Mesenchymal stem cell (in vitro differentiated cells and primary cell): ENCODE measurements at regions not wholly inside any gene's neighbourhood (a gene's known extent, or its start where the extent isn't known, plus 50 kb on each side); places are given as distances from the start of the nearest gene placed in this dataset.

Experiments used
- DNase-seq: peaks from one replicate; pipeline ENCODE4 v3.0.0-alpha.2; 2013
- H2AFZ ChIP-seq: one replicate; pipeline ENCODE4 v1.6.1; 2013; ENCODE audit warnings: low read depth, mild to moderate bottlenecking, control low read depth, inconsistent platforms, low read length, moderate library complexity
- H2AK5ac ChIP-seq: 2 replicates; pipeline ENCODE4 v1.6.1; 2013; ENCODE audit warnings: low read length, moderate library complexity, mild to moderate bottlenecking, inconsistent platforms; ENCODE audit not compliant: severe bottlenecking
- H2BK120ac ChIP-seq: one replicate; pipeline ENCODE4 v1.6.1; 2013; ENCODE audit warnings: low read depth, mild to moderate bottlenecking, inconsistent platforms, low read length, moderate library complexity
- H2BK12ac ChIP-seq, 2 experiments: one replicate each; pipeline ENCODE4 v1.6.1; 2013; ENCODE audit warnings: inconsistent platforms in 2 of 2, low read length in 2 of 2, mild to moderate bottlenecking in 2 of 2, moderate library complexity in 2 of 2, control low read depth in 1 of 2
- H2BK15ac ChIP-seq: one replicate; pipeline ENCODE4 v1.6.1; 2013; ENCODE audit warnings: mild to moderate bottlenecking, low read depth, inconsistent platforms; ENCODE audit not compliant: poor library complexity, severe bottlenecking
- H2BK5ac ChIP-seq: 2 replicates; pipeline ENCODE4 v1.6.1; 2013; ENCODE audit warnings: low read depth, mild to moderate bottlenecking, low read length, control low read depth, inconsistent platforms; ENCODE audit not compliant: poor library complexity, severe bottlenecking
- H3K14ac ChIP-seq, 2 experiments: one replicate each; pipeline ENCODE4 v1.6.1; 2013; ENCODE audit warnings: inconsistent platforms in 2 of 2, low read length in 2 of 2, control low read depth in 1 of 2, mild to moderate bottlenecking in 1 of 2, moderate library complexity in 1 of 2
- H3K18ac ChIP-seq, 2 experiments: one replicate each; pipeline ENCODE4 v1.6.1; 2013; ENCODE audit warnings: inconsistent platforms in 2 of 2, low read length in 2 of 2, control low read depth in 1 of 2, low read depth in 1 of 2, mild to moderate bottlenecking in 1 of 2
- H3K23ac ChIP-seq, 2 experiments: one replicate each; pipeline ENCODE4 v1.6.1; 2013; ENCODE audit warnings: inconsistent platforms in 2 of 2, low read length in 2 of 2, mild to moderate bottlenecking in 2 of 2, moderate library complexity in 2 of 2, control low read depth in 1 of 2
- H3K27ac ChIP-seq: 2 replicates; pipeline ENCODE4 v1.5.1; 2013; ENCODE audit warnings: mild to moderate bottlenecking, moderate library complexity, low read length, control low read depth, inconsistent platforms; ENCODE audit not compliant: poor library complexity, severe bottlenecking
- H3K27me3 ChIP-seq, 2 experiments: 2 replicates each; pipeline versions ENCODE4 v1.6.1 to v1.7.0; 2013; ENCODE audit warnings: low read length in 2 of 2, mild to moderate bottlenecking in 2 of 2, moderate library complexity in 2 of 2, control low read depth in 1 of 2, inconsistent platforms in 1 of 2; ENCODE audit not compliant: control insufficient read depth in 1 of 2, insufficient read depth in 1 of 2
- H3K36me3 ChIP-seq, 2 experiments: 2 replicates each; pipeline versions ENCODE4 v1.6.1 to v1.7.0; 2013; ENCODE audit warnings: low read length in 2 of 2, control low read depth in 1 of 2, inconsistent platforms in 1 of 2, low read depth in 1 of 2, mild to moderate bottlenecking in 1 of 2; ENCODE audit not compliant: insufficient read depth in 2 of 2, control insufficient read depth in 1 of 2
- H3K4ac ChIP-seq, 2 experiments: one replicate each; pipeline ENCODE4 v1.6.1; 2013; ENCODE audit warnings: inconsistent platforms in 2 of 2, low read length in 2 of 2, mild to moderate bottlenecking in 2 of 2, moderate library complexity in 2 of 2, control low read depth in 1 of 2, low read depth in 1 of 2
- H3K4me1 ChIP-seq: 2 replicates; pipeline ENCODE4 v1.6.1; 2013; ENCODE audit warnings: low read depth, low read length, control low read depth; ENCODE audit not compliant: control insufficient read depth, insufficient read depth
- H3K4me2 ChIP-seq: 2 replicates; pipeline ENCODE4 v1.6.1; 2013; ENCODE audit warnings: low read length, mild to moderate bottlenecking, inconsistent platforms; ENCODE audit not compliant: poor library complexity, severe bottlenecking
- H3K4me3 ChIP-seq, 2 experiments: 2 replicates each; pipeline versions ENCODE4 v1.5.1 to v1.7.0; 2013; ENCODE audit warnings: low read length in 2 of 2, mild to moderate bottlenecking in 2 of 2, control low read depth in 1 of 2, low read depth in 1 of 2; ENCODE audit not compliant: insufficient read depth in 1 of 2
- H3K79me1 ChIP-seq: replicated peaks from 2 replicates; pipeline ENCODE4 v1.6.1; 2013; ENCODE audit warnings: mild to moderate bottlenecking, control low read depth, low read length, inconsistent platforms; ENCODE audit not compliant: poor library complexity, severe bottlenecking
- H3K9ac ChIP-seq: 2 replicates; pipeline ENCODE4 v1.7.0; 2013; ENCODE audit warnings: mild to moderate bottlenecking, low read length, moderate library complexity
- H3K9me3 ChIP-seq: 2 replicates; pipeline ENCODE4 v1.7.0; 2013; ENCODE audit warnings: mild to moderate bottlenecking, low read length; ENCODE audit not compliant: control insufficient read depth
- H4K8ac ChIP-seq: one replicate; pipeline ENCODE4 v1.6.1; 2013; ENCODE audit warnings: inconsistent platforms, mild to moderate bottlenecking, low read length, moderate library complexity
- H4K91ac ChIP-seq: one replicate; pipeline ENCODE4 v1.6.1; 2013; ENCODE audit warnings: mild to moderate bottlenecking, low read length, inconsistent platforms
- WGBS: methylation state at CpG from one replicate; pipeline ENCODE4 v1.1.7; 2013; ENCODE audit warnings: mixed read lengths; 5-methylcytosine and 5-hydroxymethylcytosine counted together

DNA sequence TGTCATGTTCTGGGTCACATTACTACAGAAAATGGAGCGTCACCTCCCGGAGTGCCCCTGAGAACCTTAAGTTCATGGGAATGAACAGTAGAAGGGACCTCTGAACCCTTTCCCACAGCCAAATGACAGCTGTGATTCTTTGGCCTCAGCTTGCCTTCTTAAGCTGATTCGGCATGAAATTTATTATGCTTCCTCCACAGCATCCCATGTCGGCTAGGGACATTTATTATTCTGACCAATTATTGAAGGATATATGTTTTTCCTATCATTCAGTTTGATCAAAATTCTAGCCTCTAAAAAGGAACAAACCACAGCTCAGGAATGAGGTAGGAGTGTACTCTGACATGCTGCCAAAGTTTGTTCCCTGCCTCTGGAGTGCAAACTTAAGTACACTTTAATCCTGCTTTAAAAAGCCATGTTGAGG lies 440.6 kb downstream of the CETN3 start:
- H3K18ac ChIP-seq: no peak overlapping the region
- no peaks in the 10 kb centered on the region for H3K36me3 ChIP-seq
- no peak overlapping the region for H3K9ac ChIP-seq
- peak; percentile 30 for DNase-seq
- no peak overlapping the region for H2AFZ ChIP-seq
- no peak overlapping the region for H4K91ac ChIP-seq
- no peak overlapping the region for H2BK120ac ChIP-seq
- H3K27ac ChIP-seq: no peak overlapping the region
- H3K9me3 ChIP-seq: no peaks in the 10 kb centered on the region
- no peak overlapping the region for H2AK5ac ChIP-seq
- H3K14ac ChIP-seq: no peak overlapping the region
- H3K4ac ChIP-seq: no peak overlapping the region
- no peak overlapping the region for H3K23ac ChIP-seq
- no peaks in the 10 kb centered on the region for H3K27me3 ChIP-seq
- H2BK15ac ChIP-seq: no peak overlapping the region
- H3K4me1 ChIP-seq: no peaks in the 10 kb centered on the region
- H2BK12ac ChIP-seq: no peak overlapping the region
- H3K79me1 ChIP-seq: no peaks in the 10 kb centered on the region
- H3K4me3 ChIP-seq: no peak overlapping the region
- H4K8ac ChIP-seq: no peak overlapping the region
- WGBS: 55% methylated on average over 2 of the region's 4 CpGs
- H2BK5ac ChIP-seq: no peak overlapping the region
- no peak overlapping the region for H3K4me2 ChIP-seq

DNA sequence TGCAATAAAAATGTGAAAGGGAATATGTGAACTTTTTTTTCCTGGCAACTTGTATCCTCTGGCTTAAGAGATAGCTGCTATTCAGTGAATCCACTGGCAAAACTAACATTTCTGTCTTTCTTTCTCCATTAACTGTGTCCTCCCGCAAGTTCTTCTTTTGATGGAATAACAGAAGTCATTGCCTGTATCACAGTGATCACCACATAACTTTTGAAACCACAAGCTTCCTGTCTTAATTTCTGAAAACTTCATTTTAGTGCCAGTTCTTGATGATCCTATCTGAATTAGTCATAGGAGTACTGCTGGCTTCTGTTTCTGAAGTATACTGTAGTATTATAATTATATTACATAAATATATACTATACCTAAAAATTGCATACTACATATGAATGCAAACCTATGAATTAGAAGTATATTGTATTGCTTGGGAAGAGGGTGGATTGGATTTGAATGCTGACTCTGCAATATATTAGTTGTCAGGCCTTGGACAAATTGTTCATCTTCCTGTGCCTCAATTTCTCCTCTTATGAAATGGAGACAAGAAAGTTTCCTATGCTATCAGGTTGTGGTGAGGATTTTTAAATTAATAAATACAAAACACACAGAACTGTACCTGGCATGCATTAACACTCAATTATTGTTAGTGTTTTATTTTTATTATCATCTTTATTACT lies 441.6 kb downstream of the CETN3 start:
- Histone ChIP-seq H2BK5ac (no peak overlapping the region), H2BK120ac (no peak overlapping the region), H3K18ac (no peak overlapping the region), H3K4me3 (no peak overlapping the region), H3K14ac (no peak overlapping the region), H3K27ac (no peak overlapping the region), H3K9me3 (no peaks in the 10 kb centered on the region), H2AK5ac (no peak overlapping the region), H3K4ac (no peak overlapping the region), H3K23ac (no peak overlapping the region), H2AFZ (no peak overlapping the region), H3K36me3 (no peaks in the 10 kb centered on the region), H3K4me1 (no peaks in the 10 kb centered on the region), H3K9ac (no peak overlapping the region), H3K27me3 (no peaks in the 10 kb centered on the region), H2BK12ac (no peak overlapping the region), H4K8ac (no peak overlapping the region), H3K4me2 (no peak overlapping the region), H3K79me1 (no peaks in the 10 kb centered on the region), H4K91ac (no peak overlapping the region), H2BK15ac (no peak overlapping the region)
- peak; percentile 31 for DNase-seq
- WGBS: 92% methylated on average over 1 of the region's 1 CpG

DNA sequence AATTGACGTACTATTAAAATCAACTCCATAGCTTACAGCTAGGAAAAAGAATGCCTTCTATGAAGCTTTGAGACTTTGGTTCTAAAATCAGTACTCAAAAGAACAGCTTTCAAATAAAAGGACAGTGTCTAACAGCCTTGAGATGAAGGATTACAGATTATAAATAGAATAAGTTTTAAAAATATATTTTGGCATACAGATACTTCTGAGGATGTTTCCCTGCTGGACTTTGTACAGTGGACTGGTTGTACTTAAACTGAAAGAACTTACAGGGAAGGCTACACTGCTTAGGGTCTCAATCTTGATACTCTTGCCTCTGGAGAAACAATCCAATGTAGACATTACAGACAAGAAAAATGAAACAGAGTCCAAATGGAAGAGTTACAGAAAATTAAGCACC lies 452.7 kb downstream of the CETN3 start:
- no peak overlapping the region for H2BK5ac ChIP-seq
- H2BK120ac ChIP-seq: no peak overlapping the region
- H3K79me1 ChIP-seq: no peaks in the 10 kb centered on the region
- H3K4me1 ChIP-seq: no peaks in the 10 kb centered on the region
- H2AFZ ChIP-seq: no peak overlapping the region
- no peak overlapping the region for H3K4ac ChIP-seq
- no peak overlapping the region for H2BK15ac ChIP-seq
- no peak overlapping the region for H3K4me3 ChIP-seq
- no peak overlapping the region for H3K18ac ChIP-seq
- no peak overlapping the region for H2BK12ac ChIP-seq
- WGBS: no CpG with 5 or more reads among the region's 1 CpG
- H3K36me3 ChIP-seq: no peaks in the 10 kb centered on the region
- H3K9me3 ChIP-seq: no peaks in the 10 kb centered on the region
- H2AK5ac ChIP-seq: no peak overlapping the region
- no peak overlapping the region for H3K4me2 ChIP-seq
- H3K27ac ChIP-seq: no peak overlapping the region
- H3K23ac ChIP-seq: no peak overlapping the region
- DNase-seq: no peak
- H3K9ac ChIP-seq: no peak overlapping the region
- no peak overlapping the region for H4K8ac ChIP-seq
- no peak overlapping the region for H3K14ac ChIP-seq
- no peaks in the 10 kb centered on the region for H3K27me3 ChIP-seq
- no peak overlapping the region for H4K91ac ChIP-seq

DNA sequence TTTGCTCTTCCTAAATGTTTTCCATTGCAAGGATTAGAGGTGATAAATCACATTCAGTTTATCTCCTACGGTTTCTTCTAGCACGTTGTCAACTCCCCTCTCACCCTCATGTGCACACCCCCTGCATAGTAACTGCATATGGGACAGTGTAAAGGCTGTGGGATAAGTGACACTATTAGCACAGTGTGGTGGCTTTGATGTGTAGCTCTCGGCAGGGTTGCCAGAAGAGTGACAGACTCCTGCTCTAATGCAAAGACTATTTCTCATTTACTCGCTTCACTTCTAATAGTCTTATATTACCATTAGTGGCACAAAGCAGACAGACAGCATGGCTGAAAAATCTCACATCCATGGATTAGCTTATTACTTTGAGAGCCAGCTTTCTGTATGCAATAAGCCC lies 454.6 kb downstream of the CETN3 start:
- no peaks in the 10 kb centered on the region for H3K9me3 ChIP-seq
- H3K18ac ChIP-seq: no peak overlapping the region
- H3K4me3 ChIP-seq: no peak overlapping the region
- H4K8ac ChIP-seq: no peak overlapping the region
- WGBS: 70% methylated on average over 2 of the region's 4 CpGs
- H2BK120ac ChIP-seq: no peak overlapping the region
- H3K23ac ChIP-seq: no peak overlapping the region
- no peak overlapping the region for H3K4me2 ChIP-seq
- H3K79me1 ChIP-seq: no peaks in the 10 kb centered on the region
- DNase-seq: no peak
- H2AK5ac ChIP-seq: no peak overlapping the region
- no peak overlapping the region for H3K27ac ChIP-seq
- H4K91ac ChIP-seq: no peak overlapping the region
- H2BK15ac ChIP-seq: no peak overlapping the region
- no peaks in the 10 kb centered on the region for H3K27me3 ChIP-seq
- H3K9ac ChIP-seq: no peak overlapping the region
- no peak overlapping the region for H2AFZ ChIP-seq
- no peak overlapping the region for H2BK5ac ChIP-seq
- H3K14ac ChIP-seq: no peak overlapping the region
- no peak overlapping the region for H2BK12ac ChIP-seq
- H3K4ac ChIP-seq: no peak overlapping the region
- no peaks in the 10 kb centered on the region for H3K4me1 ChIP-seq
- no peaks in the 10 kb centered on the region for H3K36me3 ChIP-seq
